PFSK-1 (cell line): ENCODE measurements at regions not wholly inside any gene's neighbourhood (a gene's known extent, or its start where the extent isn't known, plus 50 kb on each side); places are given as distances from the start of the nearest gene placed in this dataset.

Experiments used
- FOXP2 ChIP-seq: optimal IDR thresholded peaks from 2 replicates; pipeline ENCODE3; 2011; ENCODE audit warnings: borderline replicate concordance, control low read depth, inconsistent platforms; ENCODE audit not compliant: insufficient read depth; ENCODE audit errors: extremely low read length, extremely low read depth
- POLR2AphosphoS5 ChIP-seq: IDR thresholded peaks from 2 replicates; pipeline ENCODE4 v1.6.1; 2012; ENCODE audit warnings: low read depth, mild to moderate bottlenecking, control low read depth, low read length, moderate library complexity
- SIN3A ChIP-seq: IDR thresholded peaks from 2 replicates; pipeline ENCODE4 v1.6.1; 2012; ENCODE audit warnings: mild to moderate bottlenecking, low read length, moderate library complexity, borderline replicate concordance; ENCODE audit not compliant: insufficient read depth
- TAF1 ChIP-seq: IDR thresholded peaks from 2 replicates; pipeline ENCODE4 v1.6.1; 2012; ENCODE audit warnings: low read length, control low read depth, borderline replicate concordance; ENCODE audit not compliant: insufficient read depth
- TF ChIP-seq, protein P1 (sequence below), 2 experiments: IDR thresholded peaks; 2 replicates each; pipeline versions ENCODE4 v1.6.1 to v1.8.0; 2011 to 2012; ENCODE audit warnings: low read depth in 2 of 2, low read length in 2 of 2, control low read depth in 1 of 2, inconsistent platforms in 1 of 2, mild to moderate bottlenecking in 1 of 2, moderate library complexity in 1 of 2; ENCODE audit not compliant: insufficient read depth in 1 of 2

DNA sequence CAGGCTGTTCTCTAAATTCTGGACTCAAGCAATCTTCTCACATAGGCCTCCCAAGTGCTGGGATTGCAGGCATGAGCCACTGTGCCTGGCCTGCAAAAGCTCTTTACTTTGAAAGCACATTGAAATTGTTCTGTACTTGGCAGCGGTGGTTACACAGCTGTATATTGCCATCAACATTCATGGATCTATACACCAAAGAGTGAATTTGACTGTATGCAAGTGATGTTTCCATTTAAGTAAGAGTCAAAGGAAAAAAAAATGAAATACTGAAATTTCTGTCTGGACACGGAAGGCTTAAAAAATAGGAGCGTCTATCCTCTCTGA is 450.6 kb upstream of the PSMD7 start:
- no peak for TF ChIP-seq FOXP2
- TF ChIP-seq TAF1, result no peak
- TF ChIP-seq POLR2AphosphoS5, result no peak
- TF ChIP-seq, protein P1, sequence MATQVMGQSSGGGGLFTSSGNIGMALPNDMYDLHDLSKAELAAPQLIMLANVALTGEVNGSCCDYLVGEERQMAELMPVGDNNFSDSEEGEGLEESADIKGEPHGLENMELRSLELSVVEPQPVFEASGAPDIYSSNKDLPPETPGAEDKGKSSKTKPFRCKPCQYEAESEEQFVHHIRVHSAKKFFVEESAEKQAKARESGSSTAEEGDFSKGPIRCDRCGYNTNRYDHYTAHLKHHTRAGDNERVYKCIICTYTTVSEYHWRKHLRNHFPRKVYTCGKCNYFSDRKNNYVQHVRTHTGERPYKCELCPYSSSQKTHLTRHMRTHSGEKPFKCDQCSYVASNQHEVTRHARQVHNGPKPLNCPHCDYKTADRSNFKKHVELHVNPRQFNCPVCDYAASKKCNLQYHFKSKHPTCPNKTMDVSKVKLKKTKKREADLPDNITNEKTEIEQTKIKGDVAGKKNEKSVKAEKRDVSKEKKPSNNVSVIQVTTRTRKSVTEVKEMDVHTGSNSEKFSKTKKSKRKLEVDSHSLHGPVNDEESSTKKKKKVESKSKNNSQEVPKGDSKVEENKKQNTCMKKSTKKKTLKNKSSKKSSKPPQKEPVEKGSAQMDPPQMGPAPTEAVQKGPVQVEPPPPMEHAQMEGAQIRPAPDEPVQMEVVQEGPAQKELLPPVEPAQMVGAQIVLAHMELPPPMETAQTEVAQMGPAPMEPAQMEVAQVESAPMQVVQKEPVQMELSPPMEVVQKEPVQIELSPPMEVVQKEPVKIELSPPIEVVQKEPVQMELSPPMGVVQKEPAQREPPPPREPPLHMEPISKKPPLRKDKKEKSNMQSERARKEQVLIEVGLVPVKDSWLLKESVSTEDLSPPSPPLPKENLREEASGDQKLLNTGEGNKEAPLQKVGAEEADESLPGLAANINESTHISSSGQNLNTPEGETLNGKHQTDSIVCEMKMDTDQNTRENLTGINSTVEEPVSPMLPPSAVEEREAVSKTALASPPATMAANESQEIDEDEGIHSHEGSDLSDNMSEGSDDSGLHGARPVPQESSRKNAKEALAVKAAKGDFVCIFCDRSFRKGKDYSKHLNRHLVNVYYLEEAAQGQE (IDR thresholded peaks at IDR 0.05; ENCODE audit: insufficient read depth in 1 of 2, low read depth in 2 of 2, low read length in 2 of 2), result no peak
- no peak for TF ChIP-seq SIN3A
